HFFc6 (cell line): ENCODE measurements at regions not wholly inside any gene's neighbourhood (a gene's known extent, or its start where the extent isn't known, plus 50 kb on each side); places are given as distances from the start of the nearest gene placed in this dataset.

Source experiments
- DNase-seq: peaks from one replicate; pipeline ENCODE4 v3.0.0-alpha.2; 2018
- H3K27ac Mint-ChIP-seq: 2 replicates; pipeline ENCODE4 v1.8.0; 2020; ENCODE audit warnings: mild to moderate bottlenecking, mixed read lengths
- H3K27me3 Mint-ChIP-seq: 2 replicates; pipeline ENCODE4 v1.8.0; 2021; ENCODE audit warnings: mild to moderate bottlenecking, moderate library complexity, mixed read lengths; ENCODE audit not compliant: insufficient read depth
- H3K36me3 Mint-ChIP-seq: 2 replicates; pipeline ENCODE4 v1.8.0; 2021; ENCODE audit warnings: low read depth, mixed read lengths
- H3K4me1 Mint-ChIP-seq: 2 replicates; pipeline ENCODE4 v1.8.0; 2020; ENCODE audit warnings: low read depth, mixed read lengths
- H3K4me3 Mint-ChIP-seq: 2 replicates; pipeline ENCODE4 v1.8.0; 2020; ENCODE audit warnings: mild to moderate bottlenecking, moderate library complexity, mixed read lengths
- H3K9me3 Mint-ChIP-seq: 2 replicates; pipeline ENCODE4 v1.8.0; 2020; ENCODE audit warnings: mild to moderate bottlenecking, mixed read lengths
- CTCF ChIP-seq: fragments of 200-600 bp; sonication (generic); IDR thresholded peaks from 2 replicates; pipeline ENCODE4 v1.5.0; 2021; ENCODE audit warnings: antibody characterized with exemption, mild to moderate bottlenecking

DNA sequence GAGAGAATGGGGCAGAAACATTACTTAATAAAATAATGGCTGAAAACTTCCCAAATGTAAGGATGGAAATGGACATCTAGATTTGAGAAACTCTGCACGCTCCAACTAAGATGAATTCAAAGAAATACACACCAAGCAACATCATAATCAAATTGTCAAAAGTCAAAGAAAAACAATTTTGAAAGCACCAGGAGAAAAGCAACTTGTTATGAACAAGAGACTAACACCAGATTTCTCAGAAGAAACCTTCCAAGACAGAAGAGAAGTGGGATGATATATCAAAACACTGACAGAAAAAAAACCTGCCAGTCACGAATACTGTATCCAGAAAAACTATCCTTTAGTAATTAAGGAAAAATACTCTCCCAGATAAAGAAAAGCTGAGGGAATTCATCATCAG is 208.6 kb upstream of the SAMSN1 start:
- H3K4me3 Mint-ChIP-seq = no peak overlapping the region

DNA sequence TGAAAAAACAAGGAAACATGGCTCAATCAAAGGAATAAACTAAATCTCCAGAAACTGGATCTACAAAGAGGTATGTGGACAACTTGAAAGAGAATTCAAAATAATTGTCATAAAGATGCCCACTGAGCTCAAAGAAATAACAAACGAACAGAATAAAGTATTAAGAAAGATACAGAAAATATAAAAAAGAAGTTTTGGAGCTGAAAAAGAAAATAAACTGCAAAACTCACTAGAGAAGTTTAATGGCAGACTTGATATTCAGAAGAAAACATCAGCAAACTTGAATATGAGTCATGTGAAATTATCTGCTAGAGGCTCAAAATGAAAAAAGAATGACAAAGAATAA is 208.1 kb upstream of the SAMSN1 start:
- no peaks in the 10 kb centered on the region for H3K36me3 Mint-ChIP-seq
- no peak for TF ChIP-seq CTCF
- H3K4me3 Mint-ChIP-seq = no peak overlapping the region
- DNase-seq = no peak
- H3K27ac Mint-ChIP-seq = no peak overlapping the region
- no peaks in the 10 kb centered on the region; the same call in 1 of the 2 replicates for H3K9me3 Mint-ChIP-seq
- no peaks in the 10 kb centered on the region for H3K27me3 Mint-ChIP-seq
- no peaks in the 10 kb centered on the region for H3K4me1 Mint-ChIP-seq

More for the DNA sequence above, 208.6 kb upstream of the SAMSN1 start:
- Mint-ChIP-seq H3K36me3 (no peaks in the 10 kb centered on the region), H3K4me1 (no peaks in the 10 kb centered on the region), H3K27me3 (no peaks in the 10 kb centered on the region), H3K9me3 (no peaks in the 10 kb centered on the region; the same call in 1 of the 2 replicates), H3K27ac (no peak overlapping the region)
- DNase-seq = no peak
- no peak for TF ChIP-seq CTCF

DNA sequence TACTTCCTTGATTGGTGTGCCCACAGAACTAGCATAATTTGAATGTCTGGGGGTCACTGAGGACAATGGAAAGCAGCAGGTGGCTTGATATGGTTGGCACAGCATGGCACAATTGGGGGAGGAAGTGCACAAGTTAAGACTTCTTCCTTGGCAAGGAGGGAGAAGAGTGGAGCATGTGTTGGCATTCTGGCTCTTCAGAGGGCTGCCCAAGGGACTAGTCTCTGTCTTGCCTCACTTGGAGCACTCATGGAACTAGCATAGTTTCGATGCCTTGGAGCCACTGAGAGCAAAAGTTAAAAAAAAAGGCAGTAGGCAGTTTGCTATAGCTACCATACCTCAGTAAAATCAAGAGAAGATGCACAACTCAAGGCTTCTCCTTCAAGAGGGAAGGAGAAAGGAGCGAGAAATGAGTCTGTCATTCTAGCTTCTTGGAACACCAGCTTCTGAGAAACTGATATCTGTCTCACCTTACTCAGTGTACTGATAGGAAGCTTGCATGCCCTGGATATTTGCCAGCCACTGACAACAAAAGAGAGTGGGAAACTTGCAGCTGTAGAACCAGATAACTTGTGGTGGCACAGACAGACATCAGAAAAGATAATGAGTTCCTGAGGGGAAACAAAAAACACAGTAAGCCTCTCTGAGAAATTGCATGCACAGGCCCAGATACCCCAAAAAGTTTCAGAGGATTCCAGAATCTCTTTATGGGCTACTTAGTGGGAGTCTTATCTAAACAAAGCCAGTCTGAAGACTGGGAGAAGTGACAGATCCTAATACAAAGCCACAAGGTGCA is 207.5 kb upstream of the SAMSN1 start:
- Mint-ChIP-seq H3K27ac (no peak overlapping the region), H3K4me3 (no peak overlapping the region), H3K9me3 (no peaks in the 10 kb centered on the region; the same call in 1 of the 2 replicates)

DNA sequence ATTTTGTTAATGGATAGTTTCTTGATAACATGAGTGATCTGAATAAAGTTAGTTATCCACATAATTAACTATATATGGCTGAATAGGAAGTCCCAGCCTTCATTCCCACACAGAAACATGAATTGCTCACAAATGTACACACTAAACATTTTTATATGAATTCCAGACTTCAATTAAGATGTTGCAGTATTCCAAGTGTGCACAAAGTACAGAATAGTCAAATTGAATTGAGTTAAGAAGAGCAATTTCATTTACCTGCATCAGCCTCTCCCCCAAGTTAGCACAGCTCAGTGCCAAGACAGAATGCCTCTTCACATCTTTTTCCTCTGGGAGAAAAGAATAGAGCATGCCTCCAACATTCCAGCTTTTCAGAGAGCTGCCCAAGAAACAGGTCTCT is 207.0 kb upstream of the SAMSN1 start:
- H3K4me1 Mint-ChIP-seq = no peaks in the 10 kb centered on the region
- no peak for DNase-seq
- no peak overlapping the region for H3K4me3 Mint-ChIP-seq
- TF ChIP-seq CTCF = no peak
- H3K27ac Mint-ChIP-seq = no peak overlapping the region
- H3K36me3 Mint-ChIP-seq = no peaks in the 10 kb centered on the region
- H3K27me3 Mint-ChIP-seq = no peaks in the 10 kb centered on the region
- no peaks in the 10 kb centered on the region; the same call in 1 of the 2 replicates for H3K9me3 Mint-ChIP-seq

More for the DNA sequence above, 207.5 kb upstream of the SAMSN1 start:
- TF ChIP-seq CTCF = no peak
- no peaks in the 10 kb centered on the region for H3K4me1 Mint-ChIP-seq
- DNase-seq = no peak
- no peaks in the 10 kb centered on the region for H3K27me3 Mint-ChIP-seq
- H3K36me3 Mint-ChIP-seq = no peaks in the 10 kb centered on the region

GRCh38 chr21:14752345-14752909 is 206.3 kb upstream of the SAMSN1 start:
- H3K4me1 Mint-ChIP-seq = no peaks in the 10 kb centered on the region
- no peaks in the 10 kb centered on the region for H3K36me3 Mint-ChIP-seq
- TF ChIP-seq CTCF = no peak
- DNase-seq = no peak
- no peaks in the 10 kb centered on the region; the same call in 1 of the 2 replicates for H3K9me3 Mint-ChIP-seq
- no peak overlapping the region for H3K4me3 Mint-ChIP-seq
- no peak overlapping the region for H3K27ac Mint-ChIP-seq
- no peaks in the 10 kb centered on the region for H3K27me3 Mint-ChIP-seq
